ENCODE measurements at regions not wholly inside any gene's neighbourhood (a gene's known extent, or its start where the extent isn't known, plus 50 kb on each side); places are given as distances from the start of the nearest gene placed in this dataset.

GRCh38 chr6:88342336-88342735, 176.2 kb upstream of the CNR1 start:
- Histone ChIP-seq H3K27me3 (ENCODE audit: control insufficient read depth, insufficient read depth, low read length) (no peaks in the 10 kb centered on the region), H3K4me1 (ENCODE audit: control insufficient read depth, insufficient read depth, low read length) (no peaks in the 10 kb centered on the region), H3K27ac (ENCODE audit: low read depth, low read length) (no peak overlapping the region), H3K36me3 (ENCODE audit: control insufficient read depth, insufficient read depth, low read length) (no peaks in the 10 kb centered on the region), H3K9me3 (ENCODE audit: control insufficient read depth, insufficient read depth, low read depth, low read length) (no peaks in the 10 kb centered on the region), H3K4me3 (ENCODE audit: low read depth, low read length) (no peak overlapping the region), H3K9ac (ENCODE audit: low read length) (no peak overlapping the region)

GRCh38 chr6:88339761-88340160, 173.6 kb upstream of the CNR1 start:
- H3K27me3 ChIP-seq (ENCODE audit: control insufficient read depth, insufficient read depth, low read length), result no peaks in the 10 kb centered on the region
- no peak overlapping the region for H3K27ac ChIP-seq (ENCODE audit: low read depth, low read length)
- H3K4me1 ChIP-seq (ENCODE audit: control insufficient read depth, insufficient read depth, low read length), result no peaks in the 10 kb centered on the region
- no peak overlapping the region for H3K4me3 ChIP-seq (ENCODE audit: low read depth, low read length)
- 0 out of 2 replicates have a peak, but pooled peaks cover 4% of the 10 kb centered on the region for H3K9me3 ChIP-seq (ENCODE audit: control insufficient read depth, insufficient read depth, low read depth, low read length)
- H3K36me3 ChIP-seq (ENCODE audit: control insufficient read depth, insufficient read depth, low read length), result no peaks in the 10 kb centered on the region
- no peak overlapping the region for H3K9ac ChIP-seq (ENCODE audit: low read length)

- Histone ChIP-seq H3K27ac (ENCODE audit: low read depth, low read length) (no peak overlapping the region), H3K9ac (ENCODE audit: low read length) (no peak overlapping the region), H3K36me3 (ENCODE audit: control insufficient read depth, insufficient read depth, low read length) (no peaks in the 10 kb centered on the region), H3K4me1 (ENCODE audit: control insufficient read depth, insufficient read depth, low read length) (no peaks in the 10 kb centered on the region), H3K4me3 (ENCODE audit: low read depth, low read length) (no peak overlapping the region), H3K27me3 (ENCODE audit: control insufficient read depth, insufficient read depth, low read length) (no peaks in the 10 kb centered on the region), H3K9me3 (ENCODE audit: control insufficient read depth, insufficient read depth, low read depth, low read length) (no peaks in the 10 kb centered on the region)
Observed at GRCh38 chr6:88321306-88321705, 155.2 kb upstream of the CNR1 start.

GRCh38 chr6:88311561-88311960, 145.4 kb upstream of the CNR1 start:
- H3K27me3 ChIP-seq (ENCODE audit: control insufficient read depth, insufficient read depth, low read length), result no peaks in the 10 kb centered on the region
- no peak overlapping the region for H3K4me3 ChIP-seq (ENCODE audit: low read depth, low read length)
- no peaks in the 10 kb centered on the region for H3K9me3 ChIP-seq (ENCODE audit: control insufficient read depth, insufficient read depth, low read depth, low read length)
- no peaks in the 10 kb centered on the region for H3K36me3 ChIP-seq (ENCODE audit: control insufficient read depth, insufficient read depth, low read length)
- H3K4me1 ChIP-seq (ENCODE audit: control insufficient read depth, insufficient read depth, low read length), result no peaks in the 10 kb centered on the region
- H3K9ac ChIP-seq (ENCODE audit: low read length), result no peak overlapping the region
- H3K27ac ChIP-seq (ENCODE audit: low read depth, low read length), result no peak overlapping the region

GRCh38 chr6:88304520-88304919, 138.4 kb upstream of the CNR1 start:
- H3K9ac ChIP-seq (ENCODE audit: low read length), result no peak overlapping the region
- no peak overlapping the region for H3K4me3 ChIP-seq (ENCODE audit: low read depth, low read length)
- no peak overlapping the region for H3K27ac ChIP-seq (ENCODE audit: low read depth, low read length)
- no peaks in the 10 kb centered on the region for H3K9me3 ChIP-seq (ENCODE audit: control insufficient read depth, insufficient read depth, low read depth, low read length)
- H3K27me3 ChIP-seq (ENCODE audit: control insufficient read depth, insufficient read depth, low read length), result no peaks in the 10 kb centered on the region
- no peaks in the 10 kb centered on the region for H3K4me1 ChIP-seq (ENCODE audit: control insufficient read depth, insufficient read depth, low read length)
- no peaks in the 10 kb centered on the region for H3K36me3 ChIP-seq (ENCODE audit: control insufficient read depth, insufficient read depth, low read length)

GRCh38 chr6:88302769-88303225, 136.7 kb upstream of the CNR1 start:
- Histone ChIP-seq H3K4me3 (ENCODE audit: low read depth, low read length) (no peak overlapping the region), H3K27ac (ENCODE audit: low read depth, low read length) (no peak overlapping the region)

GRCh38 chr6:88301888-88302768, 136.0 kb upstream of the CNR1 start:
- no peaks in the 10 kb centered on the region for H3K36me3 ChIP-seq (ENCODE audit: control insufficient read depth, insufficient read depth, low read length)
- peaks cover 8% of the 10 kb centered on the region; the same call in 1 of the 2 replicates for H3K4me1 ChIP-seq (ENCODE audit: control insufficient read depth, insufficient read depth, low read length)
- H3K27ac ChIP-seq (ENCODE audit: low read depth, low read length), result no peak overlapping the region
- H3K27me3 ChIP-seq (ENCODE audit: control insufficient read depth, insufficient read depth, low read length), result no peaks in the 10 kb centered on the region
- H3K9me3 ChIP-seq (ENCODE audit: control insufficient read depth, insufficient read depth, low read depth, low read length), result no peaks in the 10 kb centered on the region
- H3K9ac ChIP-seq (ENCODE audit: low read length), result no peak overlapping the region
- H3K4me3 ChIP-seq (ENCODE audit: low read depth, low read length), result no peak overlapping the region

More at GRCh38 chr6:88302769-88303225, 136.7 kb upstream of the CNR1 start:
- Histone ChIP-seq H3K27me3 (ENCODE audit: control insufficient read depth, insufficient read depth, low read length) (no peaks in the 10 kb centered on the region), H3K9me3 (ENCODE audit: control insufficient read depth, insufficient read depth, low read depth, low read length) (no peaks in the 10 kb centered on the region), H3K4me1 (ENCODE audit: control insufficient read depth, insufficient read depth, low read length) (peaks cover 2% of the 10 kb centered on the region; the same call in 1 of the 2 replicates), H3K36me3 (ENCODE audit: control insufficient read depth, insufficient read depth, low read length) (no peaks in the 10 kb centered on the region), H3K9ac (ENCODE audit: low read length) (no peak overlapping the region)

- Histone ChIP-seq H3K9ac (ENCODE audit: low read length) (no peak overlapping the region), H3K4me3 (ENCODE audit: low read depth, low read length) (no peak overlapping the region), H3K27me3 (ENCODE audit: control insufficient read depth, insufficient read depth, low read length) (no peaks in the 10 kb centered on the region), H3K9me3 (ENCODE audit: control insufficient read depth, insufficient read depth, low read depth, low read length) (no peaks in the 10 kb centered on the region), H3K36me3 (ENCODE audit: control insufficient read depth, insufficient read depth, low read length) (no peaks in the 10 kb centered on the region), H3K27ac (ENCODE audit: low read depth, low read length) (no peak overlapping the region), H3K4me1 (ENCODE audit: control insufficient read depth, insufficient read depth, low read length) (peaks cover 16% of the 10 kb centered on the region)
Observed at GRCh38 chr6:88301256-88301655, 135.1 kb upstream of the CNR1 start.

- Histone ChIP-seq H3K27me3 (ENCODE audit: control insufficient read depth, insufficient read depth, low read length) (no peaks in the 10 kb centered on the region), H3K9ac (ENCODE audit: low read length) (no peak overlapping the region), H3K27ac (ENCODE audit: low read depth, low read length) (no peak overlapping the region), H3K36me3 (ENCODE audit: control insufficient read depth, insufficient read depth, low read length) (no peaks in the 10 kb centered on the region), H3K4me1 (ENCODE audit: control insufficient read depth, insufficient read depth, low read length) (peaks cover 19% of the 10 kb centered on the region), H3K4me3 (ENCODE audit: low read depth, low read length) (no peak overlapping the region), H3K9me3 (ENCODE audit: control insufficient read depth, insufficient read depth, low read depth, low read length) (no peaks in the 10 kb centered on the region)
Observed at GRCh38 chr6:88298066-88298845, 132.1 kb upstream of the CNR1 start.

GRCh38 chr6:88296694-88297093, 130.5 kb upstream of the CNR1 start:
- H3K9me3 ChIP-seq (ENCODE audit: control insufficient read depth, insufficient read depth, low read depth, low read length), result no peaks in the 10 kb centered on the region
- no peak overlapping the region for H3K4me3 ChIP-seq (ENCODE audit: low read depth, low read length)
- H3K27ac ChIP-seq (ENCODE audit: low read depth, low read length), result no peak overlapping the region
- peaks cover 19% of the 10 kb centered on the region for H3K4me1 ChIP-seq (ENCODE audit: control insufficient read depth, insufficient read depth, low read length)
- H3K9ac ChIP-seq (ENCODE audit: low read length), result no peak overlapping the region
- no peaks in the 10 kb centered on the region for H3K36me3 ChIP-seq (ENCODE audit: control insufficient read depth, insufficient read depth, low read length)
- no peaks in the 10 kb centered on the region for H3K27me3 ChIP-seq (ENCODE audit: control insufficient read depth, insufficient read depth, low read length)

- H3K27ac ChIP-seq (ENCODE audit: low read depth, low read length), result no peak overlapping the region
- H3K4me3 ChIP-seq (ENCODE audit: low read depth, low read length), result no peak overlapping the region
- H3K36me3 ChIP-seq (ENCODE audit: control insufficient read depth, insufficient read depth, low read length), result no peaks in the 10 kb centered on the region
- no peak overlapping the region for H3K9ac ChIP-seq (ENCODE audit: low read length)
- peaks cover 19% of the 10 kb centered on the region for H3K4me1 ChIP-seq (ENCODE audit: control insufficient read depth, insufficient read depth, low read length)
- H3K9me3 ChIP-seq (ENCODE audit: control insufficient read depth, insufficient read depth, low read depth, low read length), result no peaks in the 10 kb centered on the region; the same call in 1 of the 2 replicates
- H3K27me3 ChIP-seq (ENCODE audit: control insufficient read depth, insufficient read depth, low read length), result no peaks in the 10 kb centered on the region
Observed at GRCh38 chr6:88295663-88296062, 129.5 kb upstream of the CNR1 start.
